Naive thymus-derived CD8-positive, alpha-beta T cell (primary cell): ENCODE measurements at regions not wholly inside any gene's neighbourhood (a gene's known extent, or its start where the extent isn't known, plus 50 kb on each side); places are given as distances from the start of the nearest gene placed in this dataset.

Experiments used
- ATAC-seq, 2 donors: fragments of 150-1000 bp; cut with Tn5 transposase in 1 of 2; sonication (Bioruptor Pico), chemical (Tn5 transposase) in 1 of 2; 1 replicate in 1 of 2; 2 replicates in 1 of 2; pipeline ENCODE4 v1.10.0; 2021; ENCODE audit warnings: mild to moderate bottlenecking in 2 of 2, moderate library complexity in 2 of 2
- POLR2A ChIA-PET: fragments of 350-600 bp; sonication (Branson Sonifier 250); formaldehyde crosslinking; loops from one replicate; lab custom pipeline; 2021; ENCODE audit warnings: antibody characterized with exemption; lab: Charles Lee
- DNase-seq, 10 donors: peaks; one replicate each; pipeline versions ENCODE4 v3.0.0 to v3.0.0-alpha.2; 2020 to 2022
- H3K27ac Mint-ChIP-seq, 10 donors: one replicate each; pipeline ENCODE4 v1.8.0; 2020 to 2022; ENCODE audit warnings: mild to moderate bottlenecking in 10 of 10, mixed read lengths in 10 of 10, moderate library complexity in 4 of 10, inconsistent platforms in 1 of 10
- H3K27me3 Mint-ChIP-seq, 5 donors: one replicate each; pipeline ENCODE4 v1.8.0; 2021 to 2022; ENCODE audit warnings: mixed read lengths in 5 of 5
- H3K36me3 Mint-ChIP-seq, 3 donors: one replicate each; pipeline ENCODE4 v1.8.0; 2020 to 2022; ENCODE audit warnings: mixed read lengths in 3 of 3, mild to moderate bottlenecking in 2 of 3, inconsistent platforms in 1 of 3
- H3K4me1 Mint-ChIP-seq, 4 donors: one replicate each; pipeline ENCODE4 v1.8.0; 2021 to 2022; ENCODE audit warnings: mixed read lengths in 4 of 4
- H3K4me3 Mint-ChIP-seq, 10 donors: one replicate each; pipeline ENCODE4 v1.8.0; 2020 to 2022; ENCODE audit warnings: mild to moderate bottlenecking in 10 of 10, mixed read lengths in 10 of 10, moderate library complexity in 6 of 10, inconsistent platforms in 1 of 10
- H3K9me3 Mint-ChIP-seq, 9 donors: one replicate each; pipeline ENCODE4 v1.8.0; 2020 to 2022; ENCODE audit warnings: mixed read lengths in 9 of 9, mild to moderate bottlenecking in 3 of 9, inconsistent platforms in 1 of 9, moderate library complexity in 1 of 9

GRCh38 chr7:41054960-41055661 lies 647.8 kb downstream of the INHBA start:
- H3K4me3 Mint-ChIP-seq: no peak overlapping the region
- POLR2A ChIA-PET: no interaction called here
- H3K27me3 Mint-ChIP-seq: peaks cover 0 to 4% (median 0%) of the 10 kb centered on the region in 5 donors
- DNase-seq: no peak
- no peaks in the 10 kb centered on the region for H3K4me1 Mint-ChIP-seq
- peaks cover 0 to 23% (median 8%) of the 10 kb centered on the region in 9 donors for H3K9me3 Mint-ChIP-seq
- no peak overlapping the region for H3K27ac Mint-ChIP-seq
- no peak for ATAC-seq
- peaks cover 0 to 7% (median 0%) of the 10 kb centered on the region in 3 donors for H3K36me3 Mint-ChIP-seq

- peaks cover 0 to 7% (median 0%) of the 10 kb centered on the region in 3 donors for H3K36me3 Mint-ChIP-seq
- H3K9me3 Mint-ChIP-seq: peaks cover 0 to 23% (median 8%) of the 10 kb centered on the region in 9 donors
- no peak overlapping the region for H3K4me3 Mint-ChIP-seq
- peaks cover 0 to 4% (median 0%) of the 10 kb centered on the region in 5 donors for H3K27me3 Mint-ChIP-seq
- POLR2A ChIA-PET: no interaction called here
- ATAC-seq (no peak), DNase-seq (no peak)
- no peaks in the 10 kb centered on the region for H3K4me1 Mint-ChIP-seq
- H3K27ac Mint-ChIP-seq: no peak overlapping the region
These were observed 649.1 kb downstream of the INHBA start for GRCh38 chr7:41053820-41054219.

- POLR2A ChIA-PET: no interaction called here
- ATAC-seq (no peak), DNase-seq (no peak)
- Mint-ChIP-seq H3K36me3 (peaks cover 0 to 2% (median 0%) of the 10 kb centered on the region in 3 donors), H3K27me3 (peaks cover 0 to 4% (median 0%) of the 10 kb centered on the region in 5 donors), H3K4me1 (no peaks in the 10 kb centered on the region), H3K27ac (no peak overlapping the region), H3K4me3 (no peak overlapping the region), H3K9me3 (peaks cover 0 to 16% (median 2%) of the 10 kb centered on the region in 9 donors)
These were observed 650.2 kb downstream of the INHBA start for GRCh38 chr7:41052736-41053135.

GRCh38 chr7:41052201-41052600 lies 650.7 kb downstream of the INHBA start:
- Mint-ChIP-seq H3K27ac (no peak overlapping the region), H3K4me1 (no peaks in the 10 kb centered on the region), H3K4me3 (no peak overlapping the region), H3K36me3 (no peaks in the 10 kb centered on the region), H3K9me3 (peaks cover 0 to 14% (median 1%) of the 10 kb centered on the region in 9 donors), H3K27me3 (peaks cover 0 to 4% (median 0%) of the 10 kb centered on the region in 5 donors)
- DNase-seq (no peak), ATAC-seq (no peak)
- POLR2A ChIA-PET: no interaction called here

- Mint-ChIP-seq H3K4me3 (no peak overlapping the region), H3K9me3 (peaks cover 0 to 10% (median under 1%) of the 10 kb centered on the region in 9 donors), H3K4me1 (no peaks in the 10 kb centered on the region), H3K27ac (no peak overlapping the region), H3K27me3 (peaks cover 0 to 2% (median 0%) of the 10 kb centered on the region in 5 donors), H3K36me3 (no peaks in the 10 kb centered on the region)
- POLR2A ChIA-PET: no interaction called here
- DNase-seq (no peak), ATAC-seq (no peak)
These were observed 651.4 kb downstream of the INHBA start for GRCh38 chr7:41051535-41051934.

GRCh38 chr7:41051062-41051461 lies 651.8 kb downstream of the INHBA start:
- Mint-ChIP-seq H3K27ac (no peak overlapping the region), H3K4me1 (no peaks in the 10 kb centered on the region), H3K36me3 (no peaks in the 10 kb centered on the region), H3K27me3 (no peaks in the 10 kb centered on the region), H3K9me3 (peaks cover 0 to 8% (median 0%) of the 10 kb centered on the region in 9 donors), H3K4me3 (no peak overlapping the region)
- DNase-seq (no peak), ATAC-seq (no peak)
- POLR2A ChIA-PET: no interaction called here

- Mint-ChIP-seq H3K4me3 (no peak overlapping the region), H3K27me3 (no peaks in the 10 kb centered on the region), H3K27ac (no peak overlapping the region), H3K9me3 (peaks cover 0 to 12% (median 4%) of the 10 kb centered on the region in 9 donors), H3K4me1 (no peaks in the 10 kb centered on the region), H3K36me3 (no peaks in the 10 kb centered on the region)
- POLR2A ChIA-PET: no interaction called here
- DNase-seq (no peak), ATAC-seq (no peak)
These were observed 654.1 kb downstream of the INHBA start for GRCh38 chr7:41048771-41049170.

- H3K27ac Mint-ChIP-seq: no peak overlapping the region
- no peaks in the 10 kb centered on the region for H3K27me3 Mint-ChIP-seq
- DNase-seq: no peak
- no peak overlapping the region for H3K4me3 Mint-ChIP-seq
- peaks cover 0 to 12% (median 5%) of the 10 kb centered on the region in 9 donors for H3K9me3 Mint-ChIP-seq
- POLR2A ChIA-PET: no interaction called here
- no peak for ATAC-seq
- H3K36me3 Mint-ChIP-seq: peaks cover 0 to 7% (median 0%) of the 10 kb centered on the region in 3 donors
- no peaks in the 10 kb centered on the region for H3K4me1 Mint-ChIP-seq
These were observed 655.1 kb downstream of the INHBA start for GRCh38 chr7:41047789-41048191.

GRCh38 chr7:41047211-41047610 lies 655.7 kb downstream of the INHBA start:
- DNase-seq (no peak), ATAC-seq (no peak)
- Mint-ChIP-seq H3K36me3 (peaks cover 0 to 7% (median 0%) of the 10 kb centered on the region in 3 donors), H3K27me3 (no peaks in the 10 kb centered on the region), H3K9me3 (peaks cover 0 to 12% (median 6%) of the 10 kb centered on the region in 9 donors), H3K4me3 (no peak overlapping the region), H3K27ac (no peak overlapping the region), H3K4me1 (no peaks in the 10 kb centered on the region)
- POLR2A ChIA-PET: interaction anchor here (0.6 kb wide), 1 partner anchor 797 kb away, joined by 7 read pairs; no protein-coding TSS in a partner anchor

GRCh38 chr7:41046776-41047175 lies 656.1 kb downstream of the INHBA start:
- no peaks in the 10 kb centered on the region for H3K27me3 Mint-ChIP-seq
- POLR2A ChIA-PET: interaction anchor here (0.6 kb wide), 1 partner anchor 798 kb away, joined by 7 read pairs; no protein-coding TSS in a partner anchor
- H3K9me3 Mint-ChIP-seq: peaks cover 0 to 12% (median 6%) of the 10 kb centered on the region in 9 donors
- peaks cover 0 to 7% (median 0%) of the 10 kb centered on the region in 3 donors for H3K36me3 Mint-ChIP-seq
- no peak overlapping the region for H3K27ac Mint-ChIP-seq
- ATAC-seq: no peak
- no peak for DNase-seq
- no peak overlapping the region for H3K4me3 Mint-ChIP-seq
- H3K4me1 Mint-ChIP-seq: no peaks in the 10 kb centered on the region

GRCh38 chr7:41046221-41046761 lies 656.6 kb downstream of the INHBA start:
- Mint-ChIP-seq H3K27me3 (no peaks in the 10 kb centered on the region), H3K4me3 (no peak overlapping the region), H3K4me1 (no peaks in the 10 kb centered on the region), H3K9me3 (peaks cover 0 to 12% (median 6%) of the 10 kb centered on the region in 9 donors), H3K36me3 (peaks cover 0 to 7% (median 0%) of the 10 kb centered on the region in 3 donors), H3K27ac (no peak overlapping the region)
- DNase-seq (no peak), ATAC-seq (no peak)
- POLR2A ChIA-PET: no interaction called here

- DNase-seq (no peak), ATAC-seq (no peak)
- Mint-ChIP-seq H3K4me1 (no peaks in the 10 kb centered on the region), H3K9me3 (peaks cover 0 to 12% (median 6%) of the 10 kb centered on the region in 9 donors), H3K27ac (no peak overlapping the region), H3K4me3 (no peak overlapping the region), H3K36me3 (peaks cover 0 to 7% (median 0%) of the 10 kb centered on the region in 3 donors), H3K27me3 (no peaks in the 10 kb centered on the region)
- POLR2A ChIA-PET: no interaction called here
These were observed 657.2 kb downstream of the INHBA start for GRCh38 chr7:41045556-41046123.

- ATAC-seq (no peak), DNase-seq (no peak)
- Mint-ChIP-seq H3K9me3 (peaks cover 0 to 12% (median 5%) of the 10 kb centered on the region in 9 donors), H3K4me3 (no peak overlapping the region), H3K4me1 (peaks cover 0 to 4% (median 0%) of the 10 kb centered on the region in 4 donors), H3K36me3 (peaks cover 0 to 7% (median 0%) of the 10 kb centered on the region in 3 donors), H3K27ac (no peak overlapping the region), H3K27me3 (peaks cover 0 to 10% (median 0%) of the 10 kb centered on the region in 5 donors)
- POLR2A ChIA-PET: no interaction called here
These were observed 662.9 kb downstream of the INHBA start for GRCh38 chr7:41039981-41040380.
